Anterior cingulate cortex (tissue), 58 donors: ENCODE measurements at regions not wholly inside any gene's neighbourhood (a gene's known extent, or its start where the extent isn't known, plus 50 kb on each side); places are given as distances from the start of the nearest gene placed in this dataset.

Source experiments
- DNase-seq, 58 donors: peaks; one replicate each; lab custom pipeline; 2025; lab: John Stamatoyannopoulos, UW

DNA sequence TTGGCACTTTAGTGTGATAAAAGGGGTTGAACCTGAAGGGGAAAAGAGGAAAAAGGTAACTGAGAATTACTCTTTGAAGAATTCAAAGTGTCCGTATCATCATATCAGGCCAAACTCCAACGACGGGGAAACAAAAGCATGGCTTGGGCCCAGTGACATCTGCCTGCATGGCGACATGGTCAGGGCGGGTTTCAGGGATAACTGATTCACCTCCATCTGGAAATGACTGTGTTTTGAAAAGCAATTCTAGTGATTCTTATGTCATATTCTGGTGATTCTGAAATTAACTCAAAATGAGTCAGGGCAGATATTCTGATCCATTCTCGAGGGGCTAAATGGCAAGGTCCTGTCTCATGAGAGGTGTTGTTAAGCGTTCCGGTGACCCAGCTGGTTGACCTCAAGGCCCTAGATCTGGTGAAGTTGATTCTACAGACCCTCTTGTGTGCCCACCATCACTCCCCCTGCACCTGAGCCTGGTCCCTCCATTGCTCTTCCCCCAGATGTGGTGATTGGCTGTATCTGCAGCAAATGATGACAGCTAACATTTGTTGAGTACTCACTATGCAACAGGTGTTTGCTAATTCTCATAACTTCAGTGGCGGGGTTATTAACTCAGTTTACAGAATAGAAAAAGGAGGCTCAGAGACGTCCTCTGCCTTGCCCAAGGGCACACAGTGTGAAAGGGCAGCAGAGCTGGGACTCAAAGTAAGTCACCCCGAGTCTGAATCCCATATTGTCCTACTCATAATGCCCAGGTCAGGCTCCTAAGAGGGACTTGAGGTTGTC is 251.8 kb downstream of the MAF start:
- no peak for DNase-seq

DNA sequence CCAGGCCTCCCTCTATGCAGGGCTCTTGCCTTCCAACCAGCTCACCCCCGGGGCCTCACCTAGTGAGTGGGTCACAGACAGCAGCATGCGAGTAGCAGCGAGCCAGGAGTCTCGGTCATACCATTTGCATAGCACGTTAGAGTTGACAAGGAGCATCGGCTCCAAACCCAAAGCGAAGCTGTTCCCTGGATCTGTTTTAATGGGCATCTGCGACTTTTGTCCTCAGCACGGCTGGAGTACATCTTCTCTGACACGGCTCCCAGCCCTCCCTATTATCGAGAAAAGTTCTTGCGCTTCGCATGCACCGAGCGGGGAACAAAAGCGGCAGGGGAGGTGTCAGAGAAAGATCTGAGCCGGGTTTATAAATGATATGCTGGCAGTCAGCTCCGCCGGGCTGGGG is 253.3 kb downstream of the MAF start:
- DNase-seq, result peak in 2 of 58 donors; percentile 5 to 7

DNA sequence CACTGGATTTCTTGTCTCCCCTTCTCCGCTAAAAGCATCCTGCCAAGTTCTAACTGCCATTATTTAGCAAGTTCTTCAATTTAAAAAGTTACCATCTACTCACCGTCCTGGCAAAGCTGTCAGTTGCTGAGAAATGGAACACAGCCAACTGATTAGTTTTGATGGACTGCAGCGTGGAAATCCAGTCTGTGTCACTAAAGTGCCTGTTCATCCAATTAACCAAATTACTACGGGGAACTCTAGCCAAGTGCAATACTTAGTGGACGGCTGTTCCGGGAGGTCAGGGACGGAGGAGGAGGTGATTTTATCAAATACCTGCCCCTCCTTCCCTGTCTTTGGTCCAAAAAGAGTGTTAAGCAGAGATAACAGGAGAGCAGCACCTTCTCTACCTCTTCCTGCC is 260.7 kb downstream of the MAF start:
- DNase-seq, result no peak

DNA sequence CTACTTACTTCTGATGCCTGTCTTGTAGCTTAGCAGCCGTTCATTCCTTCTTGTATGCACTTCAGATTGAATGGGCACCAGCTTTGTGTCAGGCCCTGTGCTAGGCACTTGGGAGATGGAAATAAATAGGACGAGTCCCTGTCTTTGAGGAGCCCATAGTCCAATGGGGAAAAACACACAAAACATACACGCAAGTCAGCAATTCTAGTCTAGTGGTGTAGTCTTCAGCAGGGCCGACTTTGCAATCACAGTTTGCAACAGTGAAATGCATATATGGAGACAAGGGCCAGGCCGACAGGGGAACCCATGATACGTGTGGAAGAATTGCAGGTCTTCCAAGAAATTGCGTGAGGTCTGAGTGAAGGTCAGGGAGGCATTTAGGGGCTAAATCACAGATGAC is 262.6 kb downstream of the MAF start:
- DNase-seq, result no peak

DNA sequence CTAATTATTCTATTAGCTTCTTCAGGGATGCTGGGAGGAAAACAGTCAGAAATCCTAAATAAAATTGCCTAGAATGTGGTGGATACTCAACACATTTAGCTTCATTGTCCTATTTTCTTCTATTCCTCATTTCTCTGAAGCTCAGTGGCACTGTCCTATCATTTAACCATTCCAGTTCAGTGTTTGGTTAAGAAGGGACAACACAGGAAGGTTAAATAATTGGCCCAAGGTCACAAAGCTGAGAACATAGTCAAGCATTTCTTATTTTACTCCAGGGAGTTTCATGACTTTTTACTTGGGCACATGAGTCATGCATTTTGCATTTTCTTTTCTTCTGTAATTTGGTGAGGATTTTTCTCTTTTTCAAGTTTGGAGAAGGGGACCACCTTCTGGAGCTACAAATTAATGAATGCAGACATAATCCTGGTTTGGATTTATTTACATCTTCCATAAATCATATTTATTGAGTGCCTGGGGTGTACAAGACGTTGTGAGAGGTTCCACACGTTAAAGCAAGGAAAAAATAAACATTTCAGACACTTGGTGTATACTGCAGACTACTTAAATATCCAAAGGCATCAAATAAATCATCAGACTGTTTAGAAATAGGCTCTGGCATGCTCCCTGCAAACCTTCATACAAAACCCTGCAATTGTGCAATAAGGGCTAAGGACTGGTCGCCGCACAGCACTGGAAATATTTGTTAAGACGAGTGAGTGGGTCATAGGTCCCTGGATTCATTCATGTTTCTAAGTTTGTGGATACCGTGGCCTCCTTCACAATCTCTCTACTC is 263.9 kb downstream of the MAF start:
- no peak for DNase-seq

DNA sequence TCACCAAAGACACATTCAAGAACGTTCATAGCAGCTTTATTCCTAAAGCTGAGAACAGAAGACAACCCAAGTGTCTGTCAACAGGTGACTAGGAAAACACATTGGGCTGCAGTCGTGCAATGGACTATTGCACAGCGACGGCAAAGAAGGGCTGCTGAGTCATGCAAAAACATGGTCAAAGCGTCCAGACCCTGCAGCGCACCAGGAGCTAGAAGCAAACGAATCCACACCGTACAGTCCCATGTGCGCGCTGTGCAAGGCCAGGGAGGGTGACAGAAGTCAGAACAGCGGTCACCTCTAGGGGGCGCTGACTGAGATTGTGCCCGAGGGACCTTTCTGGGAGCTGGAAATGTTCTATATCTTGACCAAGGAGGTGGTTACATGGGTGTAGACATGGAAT is 266.4 kb downstream of the MAF start:
- DNase-seq, result no peak

DNA sequence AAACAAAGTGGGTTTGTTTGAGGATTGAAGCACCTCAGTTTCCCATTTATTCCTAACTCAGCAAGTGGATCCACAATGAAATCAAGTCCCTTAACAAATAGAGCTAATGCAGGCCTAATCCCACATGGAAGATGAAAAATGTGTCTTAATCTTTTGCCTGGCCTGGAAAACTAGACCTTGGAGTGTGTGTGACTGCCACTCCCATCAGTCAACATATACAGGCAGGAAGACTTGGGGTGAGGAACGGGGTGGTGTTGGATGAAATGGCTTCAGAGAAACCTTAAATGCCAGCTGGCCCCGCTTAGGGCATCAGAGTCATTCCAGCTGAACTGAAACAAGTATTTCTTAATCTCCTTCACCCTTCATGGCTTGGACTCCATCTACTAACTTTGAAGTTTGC is 269.5 kb downstream of the MAF start:
- DNase-seq, result no peak

DNA sequence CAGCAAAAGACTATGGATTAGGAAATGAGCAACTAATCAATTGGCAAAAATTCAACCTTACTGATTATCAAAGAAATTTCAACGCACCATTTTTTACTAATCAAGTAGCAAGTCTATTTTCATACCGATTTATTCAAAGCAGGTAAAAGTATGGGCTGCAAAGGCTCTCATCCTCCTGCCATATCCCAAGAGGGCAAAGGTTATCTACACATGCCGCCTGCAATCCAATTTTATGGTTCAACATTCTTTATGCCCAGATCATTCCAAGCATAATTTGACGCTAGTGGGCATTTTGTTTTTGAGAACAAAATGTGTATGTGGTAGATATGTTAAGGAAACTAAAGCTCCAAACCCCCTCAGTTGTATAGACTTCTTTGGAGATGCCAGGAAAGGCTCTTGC is 270.6 kb downstream of the MAF start:
- no peak for DNase-seq

DNA sequence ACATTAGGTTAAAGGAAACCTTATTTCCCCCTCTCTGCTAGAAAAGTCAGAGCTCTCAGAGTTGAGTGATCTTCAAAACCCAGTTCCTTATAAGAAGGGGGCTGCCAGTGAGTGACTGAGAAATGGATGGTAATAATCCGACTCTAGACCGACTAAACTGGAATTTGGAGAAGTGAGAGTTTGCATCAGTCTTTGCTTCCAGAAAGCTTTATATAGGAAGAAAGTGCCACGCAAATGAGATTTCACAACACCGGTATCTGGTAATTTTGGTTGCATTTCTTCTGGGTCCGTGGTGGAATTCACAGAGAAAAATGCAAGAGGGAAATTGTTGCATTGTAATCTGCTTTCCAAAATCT is 271.4 kb downstream of the MAF start:
- peak in 1 of 58 donors; percentile 65 for DNase-seq

DNA sequence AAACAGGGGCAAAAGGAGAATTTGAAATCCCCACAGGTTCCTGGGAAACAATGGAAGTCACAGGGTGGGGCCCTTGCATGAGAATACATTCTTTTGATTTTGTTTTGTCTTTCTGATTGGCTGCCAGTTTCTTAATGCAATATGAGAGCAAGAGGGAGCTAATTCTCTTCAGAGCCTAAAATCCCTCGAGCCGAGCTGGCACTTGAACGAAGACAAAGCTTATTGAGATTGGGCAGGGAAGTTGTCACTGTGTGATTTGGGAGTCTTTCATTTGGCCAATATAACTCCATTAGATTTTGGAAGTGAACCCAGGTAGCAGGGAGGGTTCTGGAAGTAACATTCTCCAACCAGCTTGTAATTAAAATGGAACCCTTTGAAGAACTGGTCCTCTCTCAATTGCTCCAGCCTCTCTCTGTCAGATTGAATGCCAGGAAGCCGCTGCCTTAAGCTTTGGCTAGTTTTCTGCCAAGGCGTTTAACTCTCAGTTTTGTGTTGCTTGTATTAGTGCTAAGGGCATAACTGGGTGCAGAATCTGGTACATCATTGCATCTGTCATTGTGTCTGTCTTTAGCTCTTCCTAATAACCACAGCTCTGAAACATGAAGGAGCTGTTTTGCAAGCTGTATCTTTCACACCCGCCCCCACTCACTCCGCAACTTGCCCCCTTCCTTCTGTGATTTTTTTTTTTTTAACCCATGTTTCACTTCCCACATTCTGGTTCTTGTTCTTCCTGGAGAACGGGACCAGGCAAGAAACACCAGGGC is 272.0 kb downstream of the MAF start:
- peak in 10 of 58 donors; percentile 8 to 65 (median 34) for DNase-seq

DNA sequence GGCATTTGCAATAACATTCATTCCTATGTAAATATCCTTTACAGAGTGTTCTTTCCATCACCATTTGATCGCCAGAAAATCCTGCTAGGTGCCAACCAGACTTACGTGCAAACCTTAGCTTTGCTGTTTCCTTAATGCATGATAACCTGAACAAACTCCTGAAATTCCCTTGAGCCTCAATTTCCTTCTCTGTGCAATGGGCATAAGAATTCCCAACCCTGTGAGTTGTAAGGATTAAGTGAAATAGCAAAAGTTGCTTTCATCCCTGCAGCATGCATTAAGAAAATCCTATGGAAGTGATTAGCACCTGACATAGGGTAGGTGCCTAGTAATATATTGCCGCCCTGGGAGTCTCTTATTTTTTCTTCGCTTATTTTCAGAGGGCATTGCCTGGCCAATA is 272.7 kb downstream of the MAF start:
- no peak for DNase-seq

DNA sequence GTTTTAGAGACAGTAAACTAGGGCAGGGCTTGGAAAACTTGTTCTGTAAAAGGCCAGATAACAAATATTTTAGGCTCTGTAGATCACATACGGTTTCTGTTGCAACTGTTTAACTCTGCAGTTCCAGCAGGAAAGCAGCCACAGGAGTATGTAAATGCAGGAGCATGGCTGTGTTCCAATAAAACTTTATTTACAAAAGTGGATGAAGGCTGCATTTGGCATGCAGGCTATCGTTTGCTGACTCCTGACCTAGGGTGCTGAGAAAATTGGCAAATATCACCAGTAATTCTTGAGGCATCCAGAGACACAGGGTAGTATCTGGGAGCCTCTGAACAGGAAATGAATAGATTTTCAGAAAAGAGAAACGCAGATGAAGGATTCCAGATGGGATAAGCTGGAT is 274.0 kb downstream of the MAF start:
- DNase-seq, result no peak

DNA sequence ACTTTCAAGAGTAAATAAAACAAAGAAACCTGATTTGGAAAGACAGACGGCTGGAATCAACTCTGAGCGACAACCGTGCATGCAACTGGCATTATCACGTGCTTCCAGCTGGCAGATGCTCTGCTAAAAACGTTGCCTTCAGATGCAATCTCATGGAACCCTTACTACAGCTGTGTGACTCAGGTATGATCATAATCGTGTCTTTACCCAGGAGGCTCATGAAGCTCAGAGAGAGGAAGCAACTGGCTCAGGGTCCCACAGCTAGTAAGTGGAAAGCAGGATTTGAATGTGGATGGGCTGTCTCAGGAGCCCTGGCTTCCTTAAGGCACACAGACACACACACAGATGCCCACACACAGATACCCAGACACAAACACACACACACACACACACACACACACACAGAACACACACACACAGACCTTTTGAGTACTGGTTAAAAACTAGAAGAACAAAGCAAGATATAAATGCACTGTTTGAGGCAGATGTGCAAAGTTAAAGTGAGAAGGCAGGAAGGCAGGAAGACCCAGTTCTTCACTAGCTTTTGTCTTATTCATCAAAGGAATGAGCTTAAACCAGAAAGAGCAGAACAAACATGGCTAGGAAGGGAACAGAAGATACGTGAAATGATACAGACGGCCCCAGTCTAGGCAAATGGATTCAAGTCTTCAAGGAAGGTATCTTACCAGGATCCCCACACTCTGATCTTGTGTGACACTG is 275.2 kb downstream of the MAF start:
- no peak for DNase-seq

DNA sequence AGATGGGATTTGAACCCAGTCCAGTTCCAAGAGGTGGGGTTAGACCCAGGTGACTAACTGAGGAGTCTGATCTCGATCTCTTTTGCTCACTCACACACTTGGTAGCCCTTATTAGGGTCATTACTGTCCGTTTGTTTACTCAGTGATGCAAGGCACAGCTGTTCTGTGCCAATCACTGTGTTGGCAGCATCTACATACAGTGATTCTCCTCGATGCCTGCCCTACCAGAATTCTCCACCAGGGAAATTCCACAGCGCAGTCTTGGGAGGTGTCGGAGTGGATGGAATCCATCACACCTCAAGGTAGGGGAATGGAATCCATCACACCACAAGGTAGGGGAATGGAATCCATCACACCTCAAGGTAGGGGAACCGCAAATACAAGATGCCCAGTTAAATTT is 279.6 kb downstream of the MAF start:
- no peak for DNase-seq

DNA sequence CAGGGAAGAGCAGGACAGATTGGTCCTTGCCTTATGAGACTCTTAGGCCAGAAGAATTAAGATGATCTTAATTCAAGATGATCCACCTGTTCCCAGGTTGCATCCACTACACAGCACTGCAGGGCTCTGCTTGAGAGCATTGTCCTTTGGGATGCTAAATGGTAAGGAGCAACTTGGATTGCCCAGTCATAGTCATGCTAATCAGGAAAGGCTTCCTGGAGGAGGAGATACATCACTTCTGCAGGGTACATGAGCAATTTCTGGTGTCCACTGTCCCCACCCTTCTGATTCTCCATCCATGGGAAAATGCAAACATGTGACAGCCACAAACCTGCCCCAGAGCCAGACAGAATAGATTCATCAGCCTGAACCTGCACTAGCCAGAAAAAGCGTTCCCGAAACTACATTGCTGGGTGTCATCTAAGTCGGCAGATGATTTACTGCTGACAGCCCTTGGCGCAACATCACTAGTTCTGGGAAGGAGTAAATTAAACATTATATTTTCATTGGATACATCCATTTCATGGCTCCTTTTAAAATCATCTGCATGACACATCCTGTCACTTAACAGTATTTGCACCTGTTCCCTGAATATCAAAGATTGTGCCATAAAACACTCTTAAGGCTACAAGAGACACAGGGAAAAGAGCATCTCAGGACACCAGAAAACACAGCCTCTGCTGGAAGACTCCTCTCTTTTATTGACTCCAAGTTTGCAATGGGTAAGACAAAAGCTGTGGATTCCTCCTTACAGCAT is 282.2 kb downstream of the MAF start:
- no peak for DNase-seq

DNA sequence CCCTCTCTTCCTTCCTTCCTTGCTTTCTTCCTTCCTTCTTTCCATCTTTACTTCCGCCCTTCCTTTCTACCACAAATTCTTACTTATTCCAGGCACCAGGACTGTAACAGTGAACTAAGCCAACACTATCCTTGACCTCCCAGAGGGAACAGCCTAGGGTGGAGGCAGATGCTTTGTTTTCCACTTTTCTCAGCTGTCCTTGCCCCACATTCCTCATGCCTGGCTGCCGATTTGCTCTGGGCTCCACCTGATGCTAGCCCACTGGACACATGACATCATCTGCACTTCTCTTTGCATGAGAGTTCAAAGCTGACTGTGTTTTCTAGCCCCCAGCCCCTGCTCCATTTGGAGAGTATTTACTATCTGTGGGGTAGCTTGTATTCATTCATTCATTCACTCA is 283.0 kb downstream of the MAF start:
- DNase-seq, result no peak

DNA sequence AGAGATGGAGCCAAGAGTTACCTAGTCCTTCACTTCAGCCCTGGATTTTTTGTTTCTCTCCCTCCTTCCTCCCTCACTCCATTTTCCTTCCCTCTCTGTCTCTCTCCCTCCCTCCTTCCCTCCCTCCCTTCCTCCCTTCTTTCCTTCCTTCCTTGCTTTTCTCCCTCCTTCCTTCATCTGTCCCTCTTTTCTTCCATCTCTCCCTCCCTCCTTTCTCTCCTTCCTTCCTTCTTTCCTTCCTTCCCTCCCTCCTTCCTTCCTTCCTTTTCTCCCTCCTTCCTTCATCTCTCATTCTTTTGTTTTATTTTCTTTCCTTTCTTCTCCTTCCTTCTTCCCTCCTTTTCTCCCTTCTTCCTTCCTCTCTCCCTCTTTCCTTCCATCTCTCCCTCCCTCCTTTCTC is 283.5 kb downstream of the MAF start:
- DNase-seq, result no peak

DNA sequence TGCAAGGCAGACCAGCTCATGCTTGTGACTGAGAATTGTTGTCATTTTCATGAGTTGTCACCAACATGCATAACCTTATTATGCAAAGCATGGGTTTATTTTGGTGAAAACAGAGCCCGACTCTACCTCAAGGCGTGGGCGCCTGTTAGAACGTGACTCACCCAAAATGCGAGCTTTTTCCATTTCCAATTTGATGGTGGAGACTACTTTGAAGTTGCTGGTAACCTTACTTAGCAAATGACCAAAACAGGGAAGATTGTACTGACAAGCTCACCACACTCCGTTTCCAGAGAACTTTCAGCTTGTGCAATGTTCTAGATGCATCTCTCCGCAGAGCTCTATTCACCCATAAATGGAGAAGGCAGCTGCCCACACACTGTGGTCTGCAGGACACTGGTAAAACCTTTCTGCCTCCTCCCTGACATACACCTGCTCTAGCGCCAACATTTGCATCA is 284.5 kb downstream of the MAF start:
- DNase-seq, result peak in 1 of 58 donors; percentile 22

DNA sequence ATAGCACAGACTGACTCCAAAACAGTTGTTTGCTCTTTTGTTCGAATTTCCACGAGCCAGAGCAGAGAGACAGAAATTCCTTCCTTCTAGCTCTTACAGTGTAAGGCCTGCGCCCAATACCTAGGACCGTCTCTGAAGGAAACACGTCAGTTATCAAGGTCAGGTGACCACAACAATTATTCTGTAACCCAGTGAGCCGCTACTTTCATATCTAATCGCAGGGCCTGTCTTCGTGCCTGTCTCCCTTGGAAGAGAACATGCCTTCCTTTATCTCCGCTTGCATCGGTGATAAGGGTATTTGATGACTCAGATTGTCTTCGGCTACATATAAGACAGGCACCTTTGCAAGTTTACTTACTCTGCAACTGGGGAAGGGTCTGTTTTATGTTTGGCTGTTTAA is 288.0 kb downstream of the MAF start:
- no peak for DNase-seq

DNA sequence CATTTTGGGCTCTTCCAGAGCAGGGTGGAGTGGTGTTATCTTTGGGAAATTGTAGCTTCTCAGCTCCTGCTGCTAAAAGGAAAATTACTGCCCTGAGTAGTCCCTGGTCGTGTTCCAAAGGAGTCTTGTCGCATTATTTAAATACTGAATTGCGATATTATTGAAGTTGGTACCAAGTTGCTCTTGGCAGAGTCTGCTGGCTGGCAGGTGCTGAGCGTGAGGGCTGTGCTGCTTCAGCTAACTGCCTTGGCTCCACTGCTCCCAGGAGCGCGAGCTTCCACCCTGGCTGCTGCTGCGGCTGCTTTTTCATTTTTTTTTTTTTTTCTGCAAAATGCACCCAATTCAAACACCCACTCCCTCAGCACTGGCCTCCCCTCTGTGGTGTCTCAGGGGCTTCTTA is 289.8 kb downstream of the MAF start:
- peak in 4 of 58 donors; percentile 4 to 15 (median 8) for DNase-seq
